Activated T-cell treated with anti-CD3 and anti-CD28 coated beads, Interleukin-2, amount 50 U/mL, for 4 hours (primary cell): ENCODE measurements at regions not wholly inside any gene's neighbourhood (a gene's known extent, or its start where the extent isn't known, plus 50 kb on each side); places are given as distances from the start of the nearest gene placed in this dataset.

Source experiments
- ATAC-seq, 2 donors: fragments of 200-7000 bp; cut with Tn5 transposase; one replicate each; pipeline ENCODE4 v1.10.0; 2021
- DNase-seq: peaks from one replicate; pipeline ENCODE4 v3.0.0-alpha.2; 2020
- H3K27me3 Mint-ChIP-seq: one replicate; pipeline ENCODE4 v1.8.0; 2021; ENCODE audit warnings: low read depth, mixed read lengths
- H3K36me3 Mint-ChIP-seq: one replicate; pipeline ENCODE4 v1.8.0; 2022; ENCODE audit warnings: mixed read lengths; ENCODE audit not compliant: insufficient read depth
- H3K4me1 Mint-ChIP-seq: one replicate; pipeline ENCODE4 v1.8.0; 2021; ENCODE audit warnings: low read depth, mixed read lengths
- H3K4me3 Mint-ChIP-seq: one replicate; pipeline ENCODE4 v1.8.0; 2021; ENCODE audit warnings: mild to moderate bottlenecking, moderate library complexity, mixed read lengths
- H3K9me3 Mint-ChIP-seq: one replicate; pipeline ENCODE4 v1.8.0; 2021; ENCODE audit warnings: mixed read lengths

DNA sequence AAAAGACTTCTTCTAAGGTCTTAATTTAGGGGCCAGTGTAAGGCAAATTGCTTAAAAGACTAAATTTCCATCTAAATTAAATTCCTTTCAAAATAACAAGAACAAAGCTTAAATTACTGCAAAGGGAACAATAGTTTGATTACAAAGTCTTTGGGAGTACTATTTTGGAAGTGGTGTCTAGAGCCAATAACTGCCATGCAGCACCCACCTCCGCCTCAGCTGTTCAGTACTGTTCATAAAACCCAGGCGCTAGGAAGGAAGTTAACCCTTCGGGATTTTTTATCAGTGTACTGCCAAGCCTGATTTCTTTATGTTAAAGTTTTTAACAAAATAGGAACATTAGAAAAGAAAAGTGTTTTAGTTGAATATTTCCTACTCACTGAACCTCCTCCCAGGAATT is 210.1 kb downstream of the LIG4 start:
- ATAC-seq (no peak), DNase-seq (no peak)
- no peaks in the 10 kb centered on the region for H3K4me1 Mint-ChIP-seq
- H3K27me3 Mint-ChIP-seq = no peaks in the 10 kb centered on the region
- no peak overlapping the region for H3K4me3 Mint-ChIP-seq
- H3K36me3 Mint-ChIP-seq = no peaks in the 10 kb centered on the region
- peaks cover 5% of the 10 kb centered on the region for H3K9me3 Mint-ChIP-seq

DNA sequence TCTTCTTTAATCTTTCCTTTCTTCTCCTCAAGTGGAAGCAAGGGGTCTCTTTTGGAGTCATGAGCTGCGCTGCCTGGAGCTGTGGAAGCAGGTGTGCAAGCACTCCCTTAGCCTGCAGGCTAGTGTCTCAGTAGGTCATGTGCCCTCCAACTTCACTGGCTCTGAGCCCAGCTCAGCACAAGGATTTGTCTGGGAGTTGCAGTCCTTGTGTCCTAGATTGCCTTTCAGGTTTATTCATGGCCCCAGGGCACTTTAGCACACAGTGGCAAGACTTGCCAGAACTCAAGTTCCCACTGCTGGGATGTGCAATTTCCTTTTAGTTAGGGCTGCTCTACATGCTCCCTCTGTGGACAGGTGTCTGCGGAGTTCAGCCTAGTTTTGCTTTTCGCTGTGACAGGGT is 211.7 kb downstream of the LIG4 start:
- Mint-ChIP-seq H3K36me3 (no peaks in the 10 kb centered on the region), H3K9me3 (peaks cover 2% of the 10 kb centered on the region), H3K4me1 (no peaks in the 10 kb centered on the region), H3K4me3 (no peak overlapping the region), H3K27me3 (no peaks in the 10 kb centered on the region)
- ATAC-seq (no peak), DNase-seq (no peak)

DNA sequence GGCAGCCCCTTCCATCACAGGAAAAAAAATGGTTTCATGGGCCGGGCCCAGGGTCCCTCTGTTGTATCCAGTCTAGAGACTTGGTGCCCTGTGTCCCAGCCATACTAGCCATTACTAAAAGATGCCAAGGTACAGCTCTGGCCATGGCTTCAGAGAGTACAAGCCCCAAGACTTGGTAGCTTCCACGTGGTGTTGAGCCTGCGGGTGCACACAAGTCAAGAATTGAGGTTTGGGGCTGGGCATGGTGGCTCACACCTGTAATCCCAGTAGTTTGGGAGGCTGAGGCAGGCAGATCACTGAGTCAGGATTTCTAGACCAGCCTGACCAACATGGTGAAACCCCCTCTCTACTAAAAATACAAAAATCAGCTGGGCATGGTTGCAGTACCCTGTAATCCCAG is 214.3 kb downstream of the LIG4 start:
- H3K27me3 Mint-ChIP-seq = no peaks in the 10 kb centered on the region
- ATAC-seq (no peak), DNase-seq (no peak)
- peaks cover 15% of the 10 kb centered on the region for H3K9me3 Mint-ChIP-seq
- H3K4me1 Mint-ChIP-seq = no peaks in the 10 kb centered on the region
- no peak overlapping the region for H3K4me3 Mint-ChIP-seq
- H3K36me3 Mint-ChIP-seq = no peaks in the 10 kb centered on the region

DNA sequence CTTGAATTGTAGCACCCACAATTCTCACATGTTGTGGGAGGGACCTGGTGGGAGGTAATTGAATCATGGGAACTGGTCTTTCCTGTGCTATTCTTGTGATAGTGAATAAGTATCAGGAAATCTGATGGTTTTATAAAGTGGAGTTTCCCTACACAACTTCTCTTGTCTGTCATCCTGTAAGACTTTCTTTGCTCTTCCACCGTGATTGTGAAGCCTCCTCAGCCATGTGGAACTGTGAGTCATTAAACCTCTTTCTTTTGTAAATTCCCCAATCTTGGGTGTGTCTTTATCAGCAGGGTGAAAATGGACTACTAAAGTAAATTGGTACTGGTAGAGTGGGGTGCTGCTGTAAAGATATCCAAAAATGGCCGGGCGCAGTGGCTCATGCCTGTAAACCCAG is 215.6 kb downstream of the LIG4 start:
- ATAC-seq = no peak

DNA sequence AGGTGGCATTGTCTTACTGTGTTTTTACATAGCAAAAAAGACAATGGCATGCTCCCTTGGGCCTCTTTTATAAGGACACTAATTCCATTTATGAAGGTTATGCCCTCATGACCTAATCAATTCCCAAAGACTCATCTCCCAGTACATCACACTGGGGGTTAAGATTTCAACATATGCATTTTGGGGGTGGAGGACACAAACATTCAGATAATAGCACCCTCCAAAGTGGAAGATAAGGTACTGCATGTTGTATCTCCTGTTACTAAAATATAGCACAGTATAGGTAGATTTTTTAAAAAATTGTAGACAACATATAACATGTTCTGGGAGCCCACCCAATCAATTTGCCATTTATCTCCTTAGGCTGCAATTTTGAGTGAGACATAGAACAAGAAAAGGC is 221.2 kb downstream of the LIG4 start:
- Mint-ChIP-seq H3K27me3 (no peaks in the 10 kb centered on the region), H3K4me3 (no peak overlapping the region), H3K36me3 (no peaks in the 10 kb centered on the region), H3K4me1 (no peaks in the 10 kb centered on the region), H3K9me3 (peaks cover 19% of the 10 kb centered on the region)
- ATAC-seq (no peak), DNase-seq (no peak)

More for the DNA sequence above, 215.6 kb downstream of the LIG4 start:
- Mint-ChIP-seq H3K4me3 (no peak overlapping the region), H3K27me3 (no peaks in the 10 kb centered on the region), H3K36me3 (no peaks in the 10 kb centered on the region), H3K9me3 (peaks cover 19% of the 10 kb centered on the region), H3K4me1 (no peaks in the 10 kb centered on the region)
- DNase-seq = no peak

DNA sequence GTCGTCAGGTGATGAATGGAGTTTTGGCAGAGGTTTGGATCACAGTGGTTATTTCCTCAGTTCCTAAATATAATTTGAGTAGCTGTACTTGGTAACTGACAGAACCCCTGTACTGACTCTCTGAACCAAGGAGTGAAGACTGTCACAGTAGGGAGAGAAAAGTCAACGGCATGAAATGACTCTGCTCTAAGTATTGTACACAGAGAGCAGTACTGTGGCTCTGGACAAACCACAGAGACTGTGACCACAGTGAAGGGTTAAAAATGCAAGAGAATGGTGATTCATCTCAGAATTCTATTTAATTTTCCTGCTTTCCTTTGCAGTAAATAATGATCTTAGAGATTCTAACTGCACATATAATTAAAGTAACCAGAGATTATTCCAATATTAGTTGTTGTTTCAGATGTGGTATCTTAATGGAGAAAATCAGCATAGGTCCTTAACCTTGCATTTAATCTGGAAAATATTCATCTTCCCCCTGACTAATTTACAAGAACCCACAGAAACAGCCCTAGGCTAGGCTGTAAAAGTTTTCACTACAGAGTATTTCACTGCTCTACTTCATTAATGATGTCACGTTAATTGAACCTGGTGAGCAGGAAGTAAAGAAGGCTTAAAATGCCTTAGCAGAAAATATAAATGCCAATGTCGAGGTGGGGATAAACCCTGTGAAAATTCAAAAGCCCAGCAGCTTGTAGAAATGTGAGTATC is 221.9 kb downstream of the LIG4 start:
- DNase-seq (no peak), ATAC-seq (no peak)
- H3K4me1 Mint-ChIP-seq = no peaks in the 10 kb centered on the region
- no peak overlapping the region for H3K4me3 Mint-ChIP-seq
- no peaks in the 10 kb centered on the region for H3K27me3 Mint-ChIP-seq
- no peaks in the 10 kb centered on the region for H3K36me3 Mint-ChIP-seq
- peaks cover 20% of the 10 kb centered on the region for H3K9me3 Mint-ChIP-seq

DNA sequence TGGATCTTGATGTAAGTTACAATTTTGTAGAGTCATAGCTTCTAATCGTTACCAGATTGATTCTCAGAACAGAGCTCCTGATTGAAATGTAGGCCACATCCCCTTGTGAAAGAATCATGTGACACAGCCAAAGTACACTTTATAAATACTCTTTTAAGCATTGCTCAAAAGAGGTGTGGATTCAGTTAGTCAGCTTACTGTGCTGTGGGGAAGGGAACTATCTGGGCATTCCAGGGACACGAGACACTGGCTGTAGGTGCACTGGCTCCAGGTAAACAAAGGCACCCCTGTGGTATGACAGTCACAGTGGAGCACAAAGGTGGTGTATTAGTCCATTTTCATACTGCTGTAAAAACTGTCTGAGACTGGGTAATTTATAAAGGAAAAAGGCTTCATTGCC is 222.8 kb downstream of the LIG4 start:
- H3K4me1 Mint-ChIP-seq = no peaks in the 10 kb centered on the region
- ATAC-seq (no peak), DNase-seq (no peak)
- no peaks in the 10 kb centered on the region for H3K27me3 Mint-ChIP-seq
- no peak overlapping the region for H3K4me3 Mint-ChIP-seq
- H3K36me3 Mint-ChIP-seq = no peaks in the 10 kb centered on the region
- peaks cover 16% of the 10 kb centered on the region for H3K9me3 Mint-ChIP-seq

DNA sequence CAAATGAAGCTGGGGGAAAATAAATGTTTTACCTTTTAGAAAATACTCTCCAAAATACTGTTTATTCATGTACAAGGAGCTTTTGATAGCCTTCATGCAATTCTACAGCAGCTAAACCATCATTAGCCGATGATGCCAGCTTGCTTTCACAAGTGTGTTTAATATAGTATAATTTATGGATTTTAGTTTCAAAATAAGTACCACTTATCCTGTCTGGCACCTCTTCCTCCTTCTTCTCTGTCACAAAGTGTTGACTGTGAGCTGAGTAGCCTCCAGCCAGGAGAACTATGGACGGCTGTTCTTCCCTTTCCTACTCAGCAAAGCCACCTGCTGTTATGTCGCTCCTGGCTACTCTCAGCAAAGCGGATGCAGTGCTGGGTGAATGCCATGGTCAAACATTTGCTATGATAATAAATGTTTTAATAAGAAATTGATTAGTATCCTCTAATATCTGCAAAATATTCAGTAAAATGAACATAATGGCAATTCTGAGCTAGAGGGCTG is 238.2 kb downstream of the LIG4 start:
- H3K27me3 Mint-ChIP-seq = no peaks in the 10 kb centered on the region
- H3K9me3 Mint-ChIP-seq = no peaks in the 10 kb centered on the region
- ATAC-seq (no peak), DNase-seq (no peak)
- H3K36me3 Mint-ChIP-seq = no peaks in the 10 kb centered on the region
- H3K4me3 Mint-ChIP-seq = no peak overlapping the region
- H3K4me1 Mint-ChIP-seq = no peaks in the 10 kb centered on the region

DNA sequence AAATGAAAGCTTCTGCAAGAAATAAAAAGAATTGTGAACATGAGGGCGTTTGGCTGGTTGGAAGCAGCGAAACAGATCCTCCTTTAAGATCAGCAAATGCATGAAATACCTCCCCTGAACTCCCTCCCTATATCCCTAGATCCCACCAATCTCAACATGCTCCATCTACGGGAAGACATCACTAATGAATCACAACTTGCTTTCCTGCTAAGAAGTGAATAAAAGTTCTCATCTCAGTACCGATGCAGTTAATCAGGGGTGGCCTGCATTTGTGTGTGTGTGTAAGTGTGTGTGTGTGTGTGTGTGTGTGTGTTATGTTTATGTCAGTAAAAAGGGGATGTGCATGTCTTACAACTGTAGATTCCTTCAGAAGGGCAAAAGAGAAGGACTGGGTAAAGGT is 238.7 kb downstream of the LIG4 start:
- Mint-ChIP-seq H3K4me3 (no peak overlapping the region), H3K36me3 (no peaks in the 10 kb centered on the region), H3K27me3 (no peaks in the 10 kb centered on the region), H3K4me1 (no peaks in the 10 kb centered on the region), H3K9me3 (no peaks in the 10 kb centered on the region)
- ATAC-seq = no peak
- no peak for DNase-seq

DNA sequence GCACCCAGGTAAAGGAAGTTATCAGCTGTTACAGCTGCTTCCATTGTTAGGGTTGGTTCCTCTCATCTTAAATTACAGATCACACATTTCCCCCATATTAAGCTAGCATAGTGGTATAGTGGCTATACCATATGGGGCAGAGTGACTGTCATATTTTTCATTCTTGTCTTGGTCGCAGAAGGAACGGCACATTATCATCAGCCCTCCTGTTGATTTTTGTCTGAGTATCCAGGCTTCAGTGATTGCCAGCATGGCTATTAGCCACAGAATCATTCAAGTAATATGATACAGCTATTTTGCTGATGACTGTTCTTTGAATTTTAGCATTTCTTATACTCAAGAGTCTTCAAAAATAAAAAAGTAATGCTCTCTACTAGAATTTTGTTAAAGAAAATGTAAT is 240.9 kb downstream of the LIG4 start:
- DNase-seq = no peak
- no peak overlapping the region for H3K4me3 Mint-ChIP-seq
- no peaks in the 10 kb centered on the region for H3K36me3 Mint-ChIP-seq
- H3K9me3 Mint-ChIP-seq = no peaks in the 10 kb centered on the region
- H3K27me3 Mint-ChIP-seq = no peaks in the 10 kb centered on the region
- H3K4me1 Mint-ChIP-seq = no peaks in the 10 kb centered on the region
- ATAC-seq = no peak

DNA sequence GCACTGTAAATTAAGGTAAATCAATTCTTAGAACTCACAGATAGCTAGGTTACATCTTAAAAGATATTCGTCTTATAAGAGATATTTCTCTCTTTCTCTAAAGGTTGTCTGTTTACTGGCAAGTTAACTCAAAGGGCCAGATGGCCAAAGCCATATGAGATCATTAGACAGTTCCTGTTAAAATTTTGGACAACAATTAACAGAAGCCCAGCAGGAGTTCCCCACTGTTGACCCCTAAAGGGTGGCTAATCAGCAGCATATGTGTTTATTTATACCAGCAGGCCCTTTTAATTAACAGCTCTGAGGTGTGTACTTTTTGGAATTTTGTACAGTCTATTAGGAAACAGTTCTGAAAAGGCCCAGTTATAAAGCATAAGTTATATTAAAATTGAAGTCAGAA is 245.8 kb downstream of the LIG4 start:
- ATAC-seq = no peak
- Mint-ChIP-seq H3K27me3 (no peaks in the 10 kb centered on the region), H3K9me3 (peaks cover 10% of the 10 kb centered on the region), H3K4me1 (no peaks in the 10 kb centered on the region), H3K4me3 (no peak overlapping the region), H3K36me3 (no peaks in the 10 kb centered on the region)
- no peak for DNase-seq

DNA sequence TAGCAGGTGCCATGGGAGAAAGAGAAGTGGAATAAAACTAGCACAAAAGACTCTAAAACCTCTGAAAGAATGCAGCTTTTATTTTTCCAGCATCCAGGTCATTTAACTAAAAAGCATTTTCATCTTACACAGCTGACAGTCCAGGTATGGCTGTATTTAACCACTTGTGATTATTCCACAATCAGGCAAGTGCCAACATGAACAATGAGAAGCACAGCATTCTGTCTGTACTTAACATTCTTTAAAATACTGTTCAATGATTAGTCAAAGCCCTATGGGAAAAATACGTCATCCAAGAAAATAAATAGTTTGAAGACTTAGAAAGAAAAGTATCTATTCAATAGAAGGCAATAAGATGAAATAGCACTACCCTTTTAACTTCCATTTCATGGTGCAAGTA is 246.9 kb downstream of the LIG4 start:
- peaks cover 12% of the 10 kb centered on the region for H3K9me3 Mint-ChIP-seq
- no peak for ATAC-seq
- H3K4me3 Mint-ChIP-seq = no peak overlapping the region
- no peaks in the 10 kb centered on the region for H3K36me3 Mint-ChIP-seq
- H3K4me1 Mint-ChIP-seq = no peaks in the 10 kb centered on the region
- DNase-seq = no peak
- no peaks in the 10 kb centered on the region for H3K27me3 Mint-ChIP-seq

DNA sequence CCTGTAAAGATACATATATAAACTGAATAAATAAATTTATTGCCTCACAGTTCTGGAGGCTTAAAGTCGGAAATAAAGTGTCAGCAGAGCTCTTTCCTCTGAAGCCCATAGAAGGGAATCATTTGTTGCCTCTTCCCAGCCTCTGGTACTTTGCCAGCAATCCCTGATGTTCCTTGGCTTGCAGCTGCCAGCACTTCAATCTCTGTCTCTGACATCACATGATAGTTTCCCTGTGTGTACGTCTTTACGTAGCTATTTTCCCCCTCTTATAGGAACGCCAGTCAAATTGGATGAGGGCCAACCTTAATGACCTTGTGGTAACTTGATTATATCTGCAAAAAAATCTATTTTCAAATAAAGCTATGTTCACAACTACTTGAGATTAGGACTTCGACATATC is 250.9 kb downstream of the LIG4 start:
- no peaks in the 10 kb centered on the region for H3K36me3 Mint-ChIP-seq
- H3K9me3 Mint-ChIP-seq = peaks cover 12% of the 10 kb centered on the region

DNA sequence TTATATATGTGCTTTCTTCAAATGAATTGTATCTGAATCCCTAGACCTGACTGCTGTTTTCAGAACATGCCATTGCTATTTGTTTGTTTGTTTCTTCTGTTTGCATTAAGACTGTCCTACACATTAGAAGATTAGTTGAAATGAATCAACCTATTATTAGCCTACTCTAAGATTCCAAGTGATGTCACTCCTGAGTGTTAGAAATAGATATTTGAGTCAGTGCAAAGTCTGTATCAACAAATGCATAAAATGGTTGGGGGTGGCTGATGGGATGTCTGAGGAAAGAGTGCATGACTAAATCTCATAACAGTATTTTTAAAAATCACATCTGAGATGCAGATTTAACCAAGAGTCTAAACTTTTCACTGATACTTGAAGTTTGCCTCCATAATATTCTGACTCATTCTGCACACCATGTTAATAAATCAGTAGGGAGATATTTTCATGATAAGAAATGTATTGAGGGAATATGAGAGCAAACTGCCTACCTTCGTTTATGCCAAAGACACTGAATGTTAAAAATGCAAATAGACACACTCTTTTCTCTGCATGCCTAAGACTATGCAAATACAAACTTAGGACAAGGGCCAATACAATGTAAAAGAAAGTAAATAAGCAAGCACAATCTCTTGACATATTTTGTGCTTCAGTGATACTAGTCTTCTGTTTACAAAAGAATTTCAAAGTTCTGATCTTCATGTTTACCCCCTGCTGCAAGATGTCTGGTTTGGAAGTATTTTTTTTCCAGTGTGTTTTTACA is 253.3 kb downstream of the LIG4 start:
- no peak for DNase-seq
- no peaks in the 10 kb centered on the region for H3K27me3 Mint-ChIP-seq
- no peak for ATAC-seq

More for the DNA sequence above, 250.9 kb downstream of the LIG4 start:
- Mint-ChIP-seq H3K4me1 (no peaks in the 10 kb centered on the region), H3K4me3 (no peak overlapping the region), H3K27me3 (no peaks in the 10 kb centered on the region)
- DNase-seq (no peak), ATAC-seq (no peak)

DNA sequence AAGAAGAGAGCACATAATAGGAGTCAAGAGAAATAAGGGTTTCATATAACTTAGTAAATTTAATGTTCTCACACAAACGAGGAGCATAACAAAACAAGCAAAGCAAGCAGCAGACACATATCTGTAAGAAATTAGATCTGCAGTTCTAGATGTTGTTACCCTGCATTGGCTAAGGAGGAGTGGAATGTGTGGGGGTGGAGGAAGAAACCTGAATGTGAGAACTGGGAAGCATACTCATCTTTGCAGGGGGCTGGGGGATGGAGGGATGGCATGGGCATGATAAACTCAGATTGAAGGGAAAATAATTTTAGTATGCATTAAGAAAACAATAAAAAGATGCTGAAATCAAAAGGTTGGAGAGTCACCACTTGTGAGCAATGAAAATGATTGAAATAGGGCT is 255.0 kb downstream of the LIG4 start:
- no peak overlapping the region for H3K4me3 Mint-ChIP-seq
- H3K4me1 Mint-ChIP-seq = no peaks in the 10 kb centered on the region
- peaks cover 9% of the 10 kb centered on the region for H3K9me3 Mint-ChIP-seq
- DNase-seq = no peak
- ATAC-seq = no peak
- H3K27me3 Mint-ChIP-seq = no peaks in the 10 kb centered on the region
- H3K36me3 Mint-ChIP-seq = no peaks in the 10 kb centered on the region

More for the DNA sequence above, 253.3 kb downstream of the LIG4 start:
- Mint-ChIP-seq H3K9me3 (peaks cover 12% of the 10 kb centered on the region), H3K4me3 (no peak overlapping the region), H3K36me3 (no peaks in the 10 kb centered on the region), H3K4me1 (no peaks in the 10 kb centered on the region)
